Stimulated activated CD4-positive, alpha-beta T cell treated with anti-CD3 and anti-CD28 coated beads, TNF-alpha, amount 100 ng/mL, for 48 hours (primary cell): ENCODE measurements at regions not wholly inside any gene's neighbourhood (a gene's known extent, or its start where the extent isn't known, plus 50 kb on each side); places are given as distances from the start of the nearest gene placed in this dataset.
"Not testable (repeated sequence)": the region's sequence is repeated elsewhere in the genome, so short reads cannot be mapped to it uniquely, and the experiment has no call there.

Source experiments
- DNase-seq, 3 donors: peaks; one replicate each; pipeline ENCODE4 v3.0.0-alpha.2; 2020; ENCODE audit warnings: low read depth in 3 of 3

DNA sequence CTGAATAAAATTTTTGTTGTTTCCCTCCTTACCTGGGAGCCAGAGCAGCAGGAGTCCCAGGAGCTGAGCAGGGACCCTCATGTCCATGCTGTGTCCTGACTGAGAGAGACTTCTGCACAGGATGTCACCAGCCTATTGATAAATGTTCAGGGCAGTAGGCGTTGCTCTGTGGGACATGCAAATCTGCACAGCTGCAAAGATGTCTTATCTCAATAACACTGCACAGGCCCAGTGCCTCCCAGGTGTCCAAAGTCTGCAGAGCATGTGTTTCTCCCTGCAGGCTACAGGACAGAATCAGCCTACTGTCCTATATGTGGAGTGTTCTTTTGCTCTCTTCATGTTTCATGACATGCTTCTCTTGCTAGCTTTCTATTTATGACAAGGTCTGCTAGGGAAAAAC is 522.3 kb downstream of the RPIA start:
- DNase-seq, result not testable (repeated sequence)

DNA sequence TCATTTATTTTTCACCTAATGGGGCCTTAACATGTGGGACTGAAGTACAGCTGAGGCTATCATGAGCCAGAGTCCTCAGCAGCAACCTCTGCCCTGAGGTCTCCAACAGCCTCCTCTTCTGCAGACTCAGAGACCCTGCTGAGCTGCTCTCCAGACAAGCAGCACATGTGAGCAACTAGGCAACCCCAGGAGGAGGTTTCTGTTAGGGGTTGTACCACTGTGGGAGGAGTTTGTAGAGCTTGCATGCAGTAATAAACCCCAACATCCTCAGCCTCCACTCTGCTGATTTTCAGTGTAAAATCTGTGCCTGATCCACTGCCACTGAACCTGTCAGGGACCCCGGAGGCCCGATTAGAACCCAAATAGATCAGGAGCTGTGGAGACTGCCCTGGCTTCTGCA is 530.0 kb downstream of the RPIA start:
- DNase-seq, result not testable (repeated sequence)

DNA sequence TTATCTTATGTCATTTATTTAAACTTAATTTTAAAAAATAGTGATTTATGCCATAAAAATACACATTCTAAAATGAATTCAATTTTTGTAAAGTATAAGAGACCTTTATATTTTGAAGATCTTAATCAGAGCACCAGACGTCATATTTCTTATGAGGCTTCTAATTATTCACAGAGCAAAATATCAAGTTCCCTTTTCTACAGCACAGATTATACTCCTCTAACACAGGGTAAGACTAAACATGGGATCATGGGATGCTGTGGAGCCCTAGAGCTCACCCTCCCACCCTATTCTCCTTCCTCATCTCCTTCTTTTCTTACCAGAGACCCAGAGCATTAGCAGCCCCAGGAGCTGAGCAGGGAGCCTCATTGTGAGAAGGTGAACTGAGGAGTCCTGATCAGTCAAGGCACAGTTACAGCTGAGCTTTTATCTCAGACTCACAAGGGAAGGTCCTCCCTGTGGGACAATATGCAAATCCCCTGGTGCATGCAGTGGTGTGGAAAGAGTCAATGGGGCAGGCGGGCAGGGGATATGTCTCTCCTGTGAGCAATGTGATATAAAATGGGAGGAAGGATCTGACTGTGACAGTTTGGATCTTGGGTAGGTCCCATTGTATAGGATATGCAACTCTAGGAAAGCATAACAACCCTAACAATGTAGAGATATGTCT is 530.7 kb downstream of the RPIA start:
- not testable (repeated sequence) for DNase-seq

DNA sequence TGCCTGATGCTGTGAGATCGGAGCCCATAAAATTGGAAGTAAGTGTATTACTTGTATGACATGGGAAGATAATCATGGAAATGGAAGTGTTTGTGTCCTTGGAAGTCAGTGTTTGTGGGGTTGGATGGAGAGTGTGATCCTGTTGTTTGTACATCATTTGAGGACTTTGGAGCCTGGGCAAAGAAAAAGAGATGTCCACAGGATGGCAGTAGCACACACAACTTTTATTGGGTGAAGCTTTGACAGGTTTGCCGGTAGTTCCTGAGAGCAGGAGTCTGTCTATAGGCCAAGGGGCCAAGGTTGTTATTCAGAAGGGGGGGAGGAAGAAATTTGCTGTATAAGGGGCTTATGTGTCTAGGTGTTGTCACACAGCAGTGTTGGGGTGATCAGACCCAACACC is 533.3 kb downstream of the RPIA start:
- DNase-seq, result not testable (repeated sequence)

DNA sequence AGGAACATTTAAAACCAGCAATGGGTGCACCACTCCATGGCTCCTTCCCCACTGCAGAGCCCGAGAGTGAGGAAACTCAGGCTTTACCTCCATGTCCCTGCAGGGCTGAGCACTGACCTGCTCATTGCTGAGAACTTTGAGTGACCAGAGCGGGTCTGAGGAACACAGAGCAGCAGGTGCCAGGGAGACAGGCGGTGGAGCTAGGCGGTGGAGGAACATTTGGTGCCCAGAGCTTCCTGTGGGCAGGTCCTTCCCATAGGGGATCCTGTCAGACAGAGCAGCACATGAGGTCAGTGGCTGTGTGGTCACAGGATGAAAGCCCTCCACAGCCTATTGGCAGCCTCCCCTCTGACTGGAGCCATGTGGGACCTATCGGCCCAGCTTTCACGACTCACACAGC is 538.5 kb downstream of the RPIA start:
- not testable (repeated sequence) for DNase-seq

DNA sequence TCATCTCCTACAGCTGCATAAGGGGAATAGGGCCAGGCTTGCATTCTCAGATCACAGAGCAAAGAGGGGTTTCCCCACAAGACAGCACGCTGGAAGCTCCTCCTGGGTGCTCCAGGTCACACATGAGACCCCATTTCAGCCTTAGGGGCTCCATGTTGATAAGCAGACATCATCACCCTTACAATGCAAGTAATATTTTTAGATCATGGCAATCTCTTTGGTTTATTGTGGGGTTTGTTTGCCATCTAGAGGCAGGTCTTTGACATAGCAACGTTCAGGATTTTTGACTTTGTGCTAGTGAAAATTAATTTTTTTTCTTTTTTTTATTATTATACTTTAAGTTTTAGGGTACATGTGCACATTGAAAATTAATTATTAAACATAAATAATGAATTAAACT is 539.8 kb downstream of the RPIA start:
- not testable (repeated sequence) for DNase-seq

DNA sequence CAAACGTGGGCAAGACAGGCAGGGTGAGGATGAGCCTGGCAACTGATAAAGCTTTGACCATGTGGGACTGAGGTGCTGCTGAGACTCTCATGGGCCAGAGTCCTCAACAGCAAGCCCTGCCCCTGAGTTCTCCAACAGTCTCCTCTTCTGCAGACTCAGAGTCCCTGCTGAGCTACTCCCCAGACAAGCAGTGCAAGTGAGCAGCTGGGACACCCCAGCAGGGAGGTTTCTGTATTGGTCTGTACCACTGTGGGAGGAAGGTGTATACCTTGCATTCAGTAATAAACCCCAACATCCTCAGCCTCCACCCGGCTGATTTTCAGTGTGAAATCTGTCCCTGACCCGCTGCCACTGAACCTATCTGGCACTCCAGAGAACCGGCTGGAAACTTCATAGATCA is 542.5 kb downstream of the RPIA start:
- DNase-seq, result not testable (repeated sequence)

DNA sequence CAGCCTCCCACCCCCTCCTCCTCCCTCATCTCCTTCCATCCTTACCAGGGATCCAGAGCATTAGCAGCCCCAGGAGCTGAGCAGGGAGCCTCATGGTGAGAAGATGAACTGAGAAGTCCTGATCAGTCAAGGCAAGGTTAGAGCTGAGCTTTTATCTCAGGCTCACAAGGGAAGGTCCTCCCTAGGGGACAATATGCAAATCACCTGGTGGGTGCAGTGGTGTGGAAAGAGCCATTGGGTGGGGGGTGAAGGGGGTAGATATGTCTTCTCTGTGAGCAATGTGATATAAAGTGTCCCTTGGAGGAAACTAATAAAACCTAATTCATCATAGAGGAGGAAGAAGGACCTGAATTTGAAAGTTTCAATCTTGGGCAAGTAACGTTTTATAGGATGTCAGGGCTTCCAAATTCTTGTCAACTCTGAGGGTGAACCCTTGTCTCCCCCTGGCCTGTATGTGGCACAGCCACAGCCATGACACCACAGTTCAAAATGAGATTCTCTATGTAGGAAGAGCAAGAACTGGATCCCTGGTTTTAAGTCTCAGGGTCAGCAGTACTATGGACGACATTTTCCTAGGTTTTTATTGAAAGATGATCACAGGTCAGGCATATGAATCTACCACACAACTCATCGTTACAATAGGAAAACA is 543.5 kb downstream of the RPIA start:
- DNase-seq, result not testable (repeated sequence)

DNA sequence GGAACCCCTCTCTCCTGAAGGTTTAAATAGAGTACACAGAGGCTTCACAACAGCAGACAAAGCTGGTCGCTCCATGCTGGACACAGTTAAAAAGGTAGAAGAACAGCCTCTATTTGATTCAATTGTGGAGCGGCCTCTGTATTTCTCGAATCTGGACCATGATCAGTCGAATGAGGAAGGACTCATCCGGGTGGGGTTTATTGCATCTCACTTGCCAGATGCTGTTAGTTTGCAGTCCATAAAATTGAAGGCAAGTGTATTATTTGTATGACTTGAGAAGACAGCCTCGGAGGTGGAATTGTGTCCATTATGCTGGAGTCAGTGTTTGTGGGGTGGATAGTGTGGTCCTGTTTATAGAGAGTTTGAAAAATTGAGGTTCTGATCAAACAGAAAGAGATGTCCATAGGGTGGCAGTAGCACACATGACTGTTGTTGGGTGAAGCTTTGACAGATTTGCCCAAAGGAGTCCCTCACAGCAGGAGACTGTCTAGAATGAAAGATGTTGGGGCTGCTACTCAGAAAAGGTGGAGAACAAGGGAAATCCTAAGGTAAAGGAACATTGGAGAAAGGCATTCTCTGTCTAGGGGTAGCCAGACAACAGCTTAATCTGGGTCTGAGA is 545.5 kb downstream of the RPIA start:
- not testable (repeated sequence) for DNase-seq

DNA sequence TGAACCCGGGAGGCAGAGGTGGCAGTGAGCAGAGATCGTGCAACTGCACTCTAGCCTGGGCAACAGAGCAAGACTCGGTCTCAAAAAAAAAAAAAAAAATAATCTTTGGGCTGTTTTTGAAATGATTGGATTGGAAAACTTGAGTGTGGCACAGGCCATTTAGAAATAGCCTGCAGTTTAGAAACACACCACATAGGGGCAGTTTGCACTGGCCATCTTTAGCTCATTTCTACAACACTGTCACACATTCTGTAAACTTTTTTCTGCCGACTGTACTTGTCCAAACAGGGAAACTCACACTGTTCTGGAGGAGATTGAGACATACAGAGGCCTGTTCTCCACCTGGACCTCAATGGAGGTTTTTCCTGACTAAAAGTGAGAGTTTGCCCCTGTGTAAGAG is 546.3 kb downstream of the RPIA start:
- not testable (repeated sequence) for DNase-seq

DNA sequence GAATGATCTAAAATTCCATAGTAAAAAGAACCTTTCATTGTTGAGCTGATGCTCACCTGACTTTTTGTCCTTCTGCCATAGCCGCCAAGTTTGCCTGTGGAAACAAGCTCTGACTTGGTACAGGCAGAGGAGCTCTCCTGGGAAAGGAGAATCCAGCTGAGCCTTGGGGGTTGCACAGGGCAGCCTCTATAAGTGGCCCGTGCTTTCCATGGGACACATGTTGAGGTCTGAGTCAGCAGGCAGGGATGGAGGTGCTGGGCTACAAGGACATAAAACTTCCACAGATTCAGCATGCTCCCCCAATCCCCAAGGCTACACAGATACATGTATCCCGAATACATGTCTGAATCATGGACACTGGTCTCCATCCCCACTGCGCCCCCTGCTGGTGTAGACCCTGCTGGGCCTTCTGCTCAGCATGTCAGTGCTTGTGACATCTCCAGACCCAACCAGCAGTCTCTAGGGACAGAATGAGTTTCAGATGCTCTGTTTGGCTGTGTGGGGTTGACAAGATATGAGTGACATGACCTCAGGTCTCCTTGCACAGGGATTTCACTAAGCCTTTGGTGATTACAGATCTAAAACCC is 551.7 kb downstream of the RPIA start:
- not testable (repeated sequence) for DNase-seq

DNA sequence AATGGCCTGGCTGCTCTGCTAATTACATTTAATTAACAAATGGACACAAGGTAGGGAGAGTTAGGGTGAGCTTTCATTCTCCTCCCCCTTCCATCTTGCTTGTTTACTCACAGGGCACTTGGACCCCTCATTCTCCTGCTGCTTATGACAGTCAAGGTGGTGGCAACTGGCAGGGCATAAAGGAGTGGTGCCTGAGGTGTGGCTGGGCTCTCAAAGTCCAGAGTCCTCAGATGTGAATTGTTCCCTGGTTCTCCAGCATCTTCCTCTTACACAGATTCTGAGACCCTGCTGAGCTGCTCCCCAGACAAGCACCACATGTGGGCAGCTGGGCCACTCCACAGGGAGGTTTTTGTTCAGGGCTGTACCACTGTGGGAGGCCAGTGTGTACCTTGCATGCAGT is 552.9 kb downstream of the RPIA start:
- DNase-seq, result not testable (repeated sequence)

DNA sequence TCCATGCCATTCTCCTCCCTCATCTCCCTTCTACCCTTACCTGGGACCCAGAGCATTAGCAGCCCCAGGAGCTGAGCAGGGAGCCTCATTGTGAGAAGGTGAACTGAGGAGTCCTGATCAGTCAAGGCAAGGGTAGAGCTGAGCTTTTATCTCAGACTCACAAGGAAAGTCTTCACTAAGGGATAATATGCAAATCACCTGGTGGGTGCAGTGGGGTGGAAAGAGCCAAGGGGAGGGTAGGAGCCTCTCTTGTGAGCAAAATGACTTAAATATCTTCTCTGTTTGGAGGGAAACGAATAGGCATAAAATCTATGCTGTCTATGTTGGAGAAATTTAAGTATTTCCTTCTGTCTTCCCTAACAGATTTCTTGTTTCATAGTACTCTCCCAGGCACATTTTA is 554.0 kb downstream of the RPIA start:
- DNase-seq, result not testable (repeated sequence)

DNA sequence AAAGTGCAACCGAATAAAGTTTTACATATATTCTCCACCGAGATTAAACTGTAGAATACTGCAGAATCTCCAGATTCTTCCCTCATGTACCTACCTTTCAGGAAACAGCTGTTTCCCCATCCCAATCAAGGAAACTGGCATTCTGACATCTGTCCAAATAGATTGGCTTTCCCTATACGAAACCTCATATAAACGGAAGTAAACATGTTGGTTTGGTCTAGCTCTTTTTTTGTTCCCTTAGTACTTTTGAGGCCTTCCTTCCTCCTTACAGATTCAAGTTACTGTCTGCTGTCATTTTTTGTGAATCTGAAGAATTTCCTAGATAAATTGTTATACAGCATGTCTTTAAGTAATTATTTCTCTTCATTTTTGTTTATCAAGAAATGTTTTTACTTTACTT is 554.6 kb downstream of the RPIA start:
- not testable (repeated sequence) for DNase-seq

DNA sequence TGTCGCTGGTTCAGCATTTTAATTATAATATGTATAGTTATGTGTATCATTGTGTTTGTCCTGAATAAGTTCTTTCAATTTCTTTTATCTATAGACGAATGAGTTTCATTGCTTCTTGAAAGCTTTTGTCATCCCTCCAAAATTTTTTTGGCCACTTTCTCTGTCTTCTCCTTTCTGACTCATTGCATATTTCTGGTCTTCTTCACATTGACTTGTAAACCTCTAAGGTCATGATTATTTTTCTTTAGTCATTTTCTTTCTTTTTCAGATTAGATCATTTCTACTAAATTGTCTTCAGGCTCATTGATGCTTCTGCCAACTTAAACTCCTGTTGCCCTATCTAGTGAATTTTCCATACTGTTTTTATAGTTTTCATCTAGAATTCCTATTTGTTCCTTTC is 555.1 kb downstream of the RPIA start:
- DNase-seq, result not testable (repeated sequence)

DNA sequence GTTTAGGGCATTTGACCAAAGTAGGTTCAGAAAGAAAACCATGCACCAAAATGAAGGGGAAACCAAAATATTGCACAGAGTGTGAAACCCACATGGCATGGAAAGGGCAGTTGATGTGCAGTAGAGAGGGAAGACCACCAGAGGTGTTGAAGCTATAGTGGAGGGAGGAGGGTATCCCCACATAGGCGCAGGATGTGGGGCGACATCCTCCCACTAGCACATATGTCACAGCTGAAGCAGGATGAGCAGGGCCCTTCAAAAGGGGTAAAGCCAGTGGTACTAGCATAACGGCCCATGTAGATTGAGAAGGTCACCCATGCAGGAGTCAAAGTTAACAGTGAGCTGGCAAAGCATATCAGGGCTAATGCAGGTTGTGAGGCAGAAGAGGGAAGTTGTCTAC is 563.5 kb downstream of the RPIA start:
- not testable (repeated sequence) for DNase-seq

DNA sequence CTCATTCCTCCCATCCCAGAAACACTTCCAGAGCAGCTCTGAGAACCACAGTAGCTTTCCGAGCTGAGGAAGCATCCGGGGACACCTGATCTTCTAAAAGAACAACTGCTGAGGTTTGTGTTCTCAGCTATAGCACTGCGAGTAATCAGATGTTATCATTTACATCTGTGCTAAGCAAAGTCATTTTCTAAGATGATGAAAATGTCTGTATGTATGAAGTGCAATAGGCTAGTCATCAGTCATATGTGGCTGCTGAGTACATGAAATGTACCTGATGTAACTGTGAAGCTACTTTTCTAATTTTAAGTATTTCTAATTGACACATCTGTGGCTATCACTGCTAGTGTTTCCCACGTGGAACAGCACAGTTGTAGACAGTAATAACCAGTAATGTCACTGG is 582.0 kb downstream of the RPIA start:
- DNase-seq, result not testable (repeated sequence)

DNA sequence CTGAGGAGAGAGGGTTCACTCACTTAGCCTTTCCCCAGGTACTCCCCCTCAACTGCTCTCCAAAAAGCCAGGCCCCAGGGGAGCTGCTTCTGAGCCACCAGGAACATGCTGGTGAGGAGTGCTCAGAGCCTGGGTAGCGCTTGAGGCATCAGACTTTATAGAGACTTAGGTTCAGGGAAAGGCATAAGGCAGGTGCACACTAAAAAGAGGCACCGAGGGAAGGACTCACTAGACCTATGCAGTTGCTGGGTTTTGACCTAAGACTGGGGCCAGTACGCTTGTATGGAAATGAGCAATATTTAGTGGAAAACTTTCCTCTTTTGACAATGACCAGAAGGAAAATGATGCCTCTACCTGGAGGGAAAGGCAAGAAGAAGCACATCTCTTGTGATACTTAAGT is 589.1 kb downstream of the RPIA start:
- not testable (repeated sequence) for DNase-seq

DNA sequence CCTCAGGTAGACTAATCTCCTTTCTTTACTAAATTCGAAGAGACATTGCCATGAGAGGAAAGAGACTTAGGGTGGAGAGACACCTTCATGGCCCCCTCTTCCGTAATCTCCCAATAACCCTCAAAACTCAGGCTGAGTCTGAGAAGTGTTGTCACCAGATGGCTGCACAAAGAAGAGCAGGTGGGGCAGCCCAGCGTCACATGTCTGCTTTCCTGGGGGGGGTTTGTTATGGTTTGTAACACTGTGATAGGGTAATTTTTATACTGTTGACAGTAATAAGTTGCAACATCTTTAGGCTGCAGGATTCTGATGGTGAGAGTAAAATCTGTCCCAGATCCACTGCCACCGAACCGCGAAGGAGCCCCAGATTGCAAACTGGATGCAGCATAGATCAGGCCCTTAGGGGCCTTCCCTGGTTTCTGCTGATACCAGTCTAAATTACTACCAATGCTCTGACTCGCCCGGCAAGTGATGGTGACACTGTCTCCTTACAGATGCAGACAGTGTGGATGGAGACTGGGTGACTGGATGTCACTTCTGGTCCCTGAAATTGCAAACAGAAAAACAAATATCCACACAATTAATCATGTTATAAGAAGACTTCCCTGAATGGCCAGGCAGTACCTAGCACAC is 595.1 kb downstream of the RPIA start:
- DNase-seq, result not testable (repeated sequence)

DNA sequence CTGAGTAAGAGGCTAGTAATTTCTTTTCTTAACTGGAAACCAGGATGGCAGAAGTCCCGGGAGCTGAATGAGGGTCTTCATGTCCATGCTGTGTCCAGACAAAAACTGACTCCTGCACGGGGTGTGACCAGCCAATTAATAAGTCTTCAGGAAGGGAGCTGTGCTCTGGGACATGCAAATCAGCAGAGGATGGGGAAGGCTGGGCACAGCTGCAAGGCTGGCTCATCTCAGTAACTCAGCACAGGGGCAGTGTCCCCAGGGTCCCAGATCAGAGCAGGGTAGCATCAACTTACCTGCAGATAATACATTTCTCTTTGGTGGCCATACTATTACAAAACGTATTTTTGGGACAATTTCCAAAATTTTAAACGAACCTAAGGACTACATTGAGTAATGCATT is 595.6 kb downstream of the RPIA start:
- not testable (repeated sequence) for DNase-seq

DNA sequence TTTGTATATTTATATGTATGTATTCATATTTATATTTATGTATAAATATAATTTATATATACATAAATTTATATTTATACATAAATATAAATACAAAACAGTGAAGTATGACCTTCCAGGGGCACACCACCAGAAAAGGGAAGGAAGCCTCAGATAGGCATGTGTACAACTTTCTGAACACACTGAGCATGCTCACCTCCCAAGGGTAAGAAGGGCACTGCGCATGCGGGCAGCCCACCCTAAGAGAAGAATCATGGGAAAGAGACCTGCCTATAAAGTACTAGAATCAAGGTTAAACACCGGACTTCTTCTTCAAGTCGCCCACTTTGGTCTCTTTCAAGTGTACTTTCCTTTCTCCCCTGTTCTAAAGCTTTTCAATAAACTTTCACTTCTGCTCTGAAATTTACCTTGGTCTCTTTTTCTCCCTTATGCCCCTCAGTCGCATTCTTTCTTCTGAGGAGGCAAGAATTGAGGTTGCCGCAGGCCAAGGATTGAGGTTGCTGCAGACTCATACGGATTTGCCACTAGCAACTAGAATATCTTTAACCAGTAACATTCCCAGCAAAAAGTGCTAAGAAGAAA is 600.3 kb downstream of the RPIA start:
- not testable (repeated sequence) for DNase-seq

DNA sequence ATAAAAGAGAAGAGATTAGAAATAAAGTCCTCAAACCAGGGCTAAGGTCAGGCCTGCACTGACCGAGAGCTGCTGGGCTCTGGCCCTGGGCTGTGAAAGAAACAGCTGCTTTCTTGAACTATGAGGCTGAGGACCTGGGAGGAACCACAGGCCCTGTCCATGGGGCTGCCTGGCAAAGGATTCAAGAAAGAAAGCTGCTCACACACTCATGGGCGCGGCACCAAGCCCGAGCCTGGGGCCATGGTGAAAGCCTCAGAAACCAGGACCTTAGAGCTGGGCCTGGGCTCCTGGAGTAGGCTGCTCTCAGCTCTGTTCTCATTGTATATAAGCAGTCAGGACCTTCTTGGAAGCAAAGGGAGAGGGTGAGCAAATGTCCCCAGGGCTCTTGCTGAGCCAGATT is 601.9 kb downstream of the RPIA start:
- not testable (repeated sequence) for DNase-seq
